Calu3 (cell line): ENCODE measurements at regions not wholly inside any gene's neighbourhood (a gene's known extent, or its start where the extent isn't known, plus 50 kb on each side); places are given as distances from the start of the nearest gene placed in this dataset.

Source experiments
- BruUV-seq: library from RNA; stranded (reverse); fragments of 400-500 nt; replicated peaks from 2 replicates; lab custom pipeline; 2021; lab: Mats Ljungman, UMichigan
- CTCF ChIA-PET: fragments of 300-600 bp; sonication (Branson Sonifier 250); formaldehyde crosslinking; loops from one replicate; lab custom pipeline; 2022; ENCODE audit warnings: antibody characterized with exemption; lab: Charles Lee
- DNase-seq: peaks from one replicate; pipeline ENCODE4 v3.0.0; 2022
- H3K27ac Mint-ChIP-seq: one replicate; pipeline ENCODE4 v1.8.0; 2022; ENCODE audit warnings: mixed read lengths; ENCODE audit not compliant: unreplicated experiment
- H3K27me3 Mint-ChIP-seq: one replicate; pipeline ENCODE4 v1.8.0; 2022; ENCODE audit warnings: mixed read lengths; ENCODE audit not compliant: unreplicated experiment
- H3K36me3 Mint-ChIP-seq: one replicate; pipeline ENCODE4 v1.8.0; 2022; ENCODE audit warnings: mild to moderate bottlenecking, moderate library complexity, mixed read lengths; ENCODE audit not compliant: insufficient read depth, unreplicated experiment
- H3K4me1 Mint-ChIP-seq: one replicate; pipeline ENCODE4 v1.8.0; 2022; ENCODE audit warnings: mild to moderate bottlenecking, low read depth, mixed read lengths; ENCODE audit not compliant: unreplicated experiment
- H3K4me3 Mint-ChIP-seq: one replicate; pipeline ENCODE4 v1.8.0; 2022; ENCODE audit warnings: mild to moderate bottlenecking, low read depth, moderate library complexity, mixed read lengths; ENCODE audit not compliant: unreplicated experiment
- H3K9me3 Mint-ChIP-seq: one replicate; pipeline ENCODE4 v1.8.0; 2022; ENCODE audit warnings: low read depth, mixed read lengths; ENCODE audit not compliant: unreplicated experiment
- CTCF ChIP-seq: fragments of 200-600 bp; IDR thresholded peaks from one replicate; pipeline ENCODE4 v1.8.0; 2022; ENCODE audit warnings: antibody characterized with exemption; ENCODE audit not compliant: unreplicated experiment
- intact Hi-C: fragments of 100-400 bp; cut with micrococcal nuclease; formaldehyde crosslinking; loops from one replicate; pipeline ENCODE4 v1.10.0; 2022; ENCODE audit not compliant: unreplicated experiment

GRCh38 chr3:81888914-81889557 lies 127.6 kb upstream of the GBE1 start:
- BruUV-seq, result no TSS peak
- no peak for DNase-seq
- H3K4me3 Mint-ChIP-seq, result no peak overlapping the region
- H3K36me3 Mint-ChIP-seq, result no peaks in the 10 kb centered on the region
- H3K27me3 Mint-ChIP-seq, result no peaks in the 10 kb centered on the region
- no peak overlapping the region for H3K27ac Mint-ChIP-seq
- intact Hi-C loops, result no loop called here
- H3K9me3 Mint-ChIP-seq, result no peaks in the 10 kb centered on the region
- CTCF ChIA-PET, result no interaction called here
- TF ChIP-seq CTCF, result no peak
- H3K4me1 Mint-ChIP-seq, result no peaks in the 10 kb centered on the region

- Mint-ChIP-seq H3K36me3 (no peaks in the 10 kb centered on the region), H3K27ac (no peak overlapping the region), H3K4me3 (no peak overlapping the region), H3K4me1 (no peaks in the 10 kb centered on the region), H3K9me3 (no peaks in the 10 kb centered on the region), H3K27me3 (no peaks in the 10 kb centered on the region)
- DNase-seq, result no peak
- BruUV-seq, result no TSS peak
- CTCF ChIA-PET, result no interaction called here
- no peak for TF ChIP-seq CTCF
- intact Hi-C loops, result no loop called here
These were observed 126.0 kb upstream of the GBE1 start for GRCh38 chr3:81887448-81887847.

GRCh38 chr3:81886081-81886480 lies 124.6 kb upstream of the GBE1 start:
- no peaks in the 10 kb centered on the region for H3K27me3 Mint-ChIP-seq
- H3K36me3 Mint-ChIP-seq, result no peaks in the 10 kb centered on the region
- no peak for TF ChIP-seq CTCF
- no peak for DNase-seq
- CTCF ChIA-PET, result no interaction called here
- intact Hi-C loops, result no loop called here
- H3K4me3 Mint-ChIP-seq, result no peak overlapping the region
- no peak overlapping the region for H3K27ac Mint-ChIP-seq
- no peaks in the 10 kb centered on the region for H3K4me1 Mint-ChIP-seq
- H3K9me3 Mint-ChIP-seq, result no peaks in the 10 kb centered on the region
- BruUV-seq, result no TSS peak

GRCh38 chr3:81884791-81885190 lies 123.3 kb upstream of the GBE1 start:
- no peak for DNase-seq
- H3K36me3 Mint-ChIP-seq, result no peaks in the 10 kb centered on the region
- no peak for TF ChIP-seq CTCF
- H3K4me3 Mint-ChIP-seq, result no peak overlapping the region
- H3K9me3 Mint-ChIP-seq, result no peaks in the 10 kb centered on the region
- no peak overlapping the region for H3K27ac Mint-ChIP-seq
- no peaks in the 10 kb centered on the region for H3K4me1 Mint-ChIP-seq
- BruUV-seq, result no TSS peak
- CTCF ChIA-PET, result no interaction called here
- intact Hi-C loops, result no loop called here
- no peaks in the 10 kb centered on the region for H3K27me3 Mint-ChIP-seq
